Stimulated activated CD8-positive, alpha-beta memory T cell treated with anti-CD3 and anti-CD28 coated beads, Interleukin-2, amount 100 ng/mL, for 1 hour (primary cell): ENCODE measurements at regions not wholly inside any gene's neighbourhood (a gene's known extent, or its start where the extent isn't known, plus 50 kb on each side); places are given as distances from the start of the nearest gene placed in this dataset.

Source experiments
- DNase-seq, 2 donors: peaks; one replicate each; pipeline ENCODE4 v3.0.0-alpha.2; 2020; ENCODE audit warnings: low read depth in 2 of 2

DNA sequence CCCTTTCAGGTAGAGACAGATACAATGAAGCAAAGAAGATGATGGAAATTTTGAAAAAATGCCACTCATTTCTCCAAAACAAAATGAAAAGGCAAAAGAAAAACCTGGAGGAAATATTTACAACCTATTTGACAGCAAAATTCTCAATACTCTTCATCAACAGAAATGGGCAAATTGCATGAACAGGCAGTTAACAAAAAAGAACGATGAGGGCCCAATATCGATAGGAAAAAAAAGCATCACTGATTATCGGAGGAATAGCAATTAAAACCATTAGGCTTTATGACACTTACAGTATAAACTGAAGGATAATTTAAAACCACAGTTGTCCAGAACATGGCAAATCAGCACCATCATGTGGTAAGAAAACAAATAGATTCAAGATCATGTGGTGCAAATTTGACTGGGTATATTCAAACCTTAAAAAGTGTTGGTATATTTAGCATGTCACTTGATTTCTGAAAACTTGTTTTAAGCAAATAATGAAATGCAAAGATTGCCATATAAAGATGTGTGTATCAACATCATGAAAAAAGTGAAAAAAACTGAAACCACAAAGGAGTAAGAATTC, 222.9 kb downstream of the BRD1 start:
- no peak for DNase-seq

DNA sequence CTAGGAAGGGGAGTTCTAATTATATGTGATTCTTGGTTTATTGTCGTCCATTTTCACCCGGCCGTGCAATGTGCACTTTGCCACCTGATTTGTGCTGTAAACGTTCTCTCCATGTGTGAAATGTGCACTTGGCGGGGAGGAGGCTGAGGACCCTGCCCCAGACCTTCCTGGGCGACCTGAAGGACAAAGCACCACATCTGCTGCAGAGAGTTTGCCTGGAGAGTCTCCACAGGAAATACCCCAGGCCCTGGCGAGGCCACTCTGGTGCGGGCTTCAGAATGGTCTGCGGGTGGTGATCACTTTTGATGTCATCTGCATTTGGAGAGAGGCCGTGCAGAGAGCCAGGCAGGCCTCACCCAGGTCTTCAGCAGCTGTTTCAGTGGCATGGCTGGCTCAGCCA, 224.7 kb downstream of the BRD1 start:
- DNase-seq, result no peak

DNA sequence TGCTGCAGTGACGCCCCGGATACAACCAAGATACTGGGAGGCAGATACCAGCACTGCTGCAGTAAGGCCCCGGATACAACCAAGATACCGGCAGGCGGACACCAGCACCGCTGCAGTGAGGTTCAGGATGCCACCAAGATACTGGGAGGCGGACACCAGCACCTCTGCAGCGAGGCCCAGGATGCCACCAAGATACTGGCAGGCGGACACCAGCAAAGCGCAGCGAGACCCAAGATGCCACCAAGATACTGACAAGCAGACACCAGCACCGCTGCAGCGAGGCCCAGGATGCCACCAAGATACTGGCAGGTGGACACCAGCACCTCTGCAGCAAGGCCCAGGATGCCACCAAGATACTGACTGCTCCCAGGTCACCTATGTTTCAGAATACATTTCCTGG, 225.2 kb downstream of the BRD1 start:
- no peak for DNase-seq

- no peak for DNase-seq
Observed at GRCh38 chr22:49601614-49602321, 225.9 kb downstream of the BRD1 start.

DNA sequence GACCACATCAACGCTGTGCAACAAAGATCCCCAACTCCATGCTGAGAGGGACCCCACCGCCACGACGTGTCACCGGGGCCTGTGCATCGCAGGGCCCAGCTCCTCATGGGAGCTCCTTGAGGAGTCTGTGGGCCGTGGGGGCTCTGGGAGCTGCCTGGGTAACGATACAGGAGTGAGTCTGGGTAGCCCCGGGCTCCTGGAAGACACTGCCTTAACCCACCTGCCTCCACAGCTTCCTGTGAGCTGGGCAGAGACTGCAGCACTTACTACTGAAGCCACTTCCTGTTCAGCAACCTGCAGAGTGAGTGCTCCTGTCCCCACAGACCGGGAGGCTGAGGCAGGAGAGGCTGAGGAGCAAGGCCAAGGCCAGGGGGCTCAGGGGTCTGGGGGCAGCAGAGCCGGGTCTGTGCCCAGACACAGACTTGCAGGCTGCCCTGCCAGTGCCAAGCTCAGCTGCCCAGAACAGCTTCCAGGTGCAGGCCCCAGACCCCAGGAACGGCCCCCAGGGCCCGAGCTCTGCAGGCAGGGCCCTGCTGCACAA, 226.7 kb downstream of the BRD1 start:
- DNase-seq, result no peak

DNA sequence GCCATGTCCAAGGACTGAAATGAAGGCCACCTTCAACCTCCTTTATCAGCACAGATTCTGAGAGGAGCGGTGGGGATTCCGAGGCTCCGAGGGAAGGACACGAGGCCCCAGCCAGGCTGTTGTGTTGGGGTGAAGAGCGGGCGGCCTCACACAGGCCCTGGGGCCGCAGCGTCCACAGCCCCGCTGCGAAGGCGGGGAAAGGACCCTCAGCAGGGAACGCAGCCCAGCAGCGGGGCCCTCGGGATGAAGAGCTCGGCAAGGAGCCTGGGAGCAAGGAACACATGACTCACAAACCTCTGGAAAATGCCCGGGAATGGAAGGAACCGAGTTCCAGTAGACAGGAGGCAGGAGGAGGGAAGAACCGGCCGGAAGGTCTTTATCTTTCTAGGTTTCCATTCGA, 227.2 kb downstream of the BRD1 start:
- DNase-seq, result no peak

DNA sequence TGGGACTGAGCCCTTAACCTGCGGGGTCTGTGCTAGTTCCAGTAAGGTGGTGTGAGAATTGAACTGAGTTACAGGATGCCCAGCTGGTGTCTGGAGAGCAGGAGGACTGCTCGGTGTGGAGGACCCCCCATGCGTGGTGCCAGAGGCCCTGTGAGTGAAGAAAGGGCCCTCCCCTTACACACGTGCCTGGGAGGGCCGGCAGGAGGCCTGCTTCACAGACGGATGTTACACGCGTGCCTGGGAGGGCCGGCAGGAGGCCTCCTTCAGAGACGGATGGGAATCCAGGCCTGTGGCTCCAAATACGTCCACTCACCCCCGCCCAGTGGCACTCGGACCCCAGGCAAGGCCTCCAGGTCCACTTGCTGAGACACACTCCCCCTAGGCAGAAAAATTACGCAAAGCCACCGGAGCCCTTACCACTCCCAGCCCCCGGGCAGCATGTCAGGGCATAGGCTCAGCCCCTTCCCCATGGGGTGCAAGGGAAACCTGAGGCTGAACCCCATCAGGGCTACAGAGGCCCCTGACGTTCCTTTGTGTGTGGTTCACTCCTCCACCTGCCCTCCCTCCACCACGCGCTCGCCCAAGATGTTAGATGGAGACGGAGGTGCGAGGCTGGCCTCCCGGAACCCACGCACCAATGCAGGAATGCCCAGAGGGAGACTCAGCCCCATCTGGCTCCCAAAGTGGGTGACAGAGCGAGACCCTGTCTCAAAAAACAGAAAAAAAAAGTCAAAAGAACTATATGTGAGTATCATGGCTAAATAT, 227.8 kb downstream of the BRD1 start:
- DNase-seq, result no peak

DNA sequence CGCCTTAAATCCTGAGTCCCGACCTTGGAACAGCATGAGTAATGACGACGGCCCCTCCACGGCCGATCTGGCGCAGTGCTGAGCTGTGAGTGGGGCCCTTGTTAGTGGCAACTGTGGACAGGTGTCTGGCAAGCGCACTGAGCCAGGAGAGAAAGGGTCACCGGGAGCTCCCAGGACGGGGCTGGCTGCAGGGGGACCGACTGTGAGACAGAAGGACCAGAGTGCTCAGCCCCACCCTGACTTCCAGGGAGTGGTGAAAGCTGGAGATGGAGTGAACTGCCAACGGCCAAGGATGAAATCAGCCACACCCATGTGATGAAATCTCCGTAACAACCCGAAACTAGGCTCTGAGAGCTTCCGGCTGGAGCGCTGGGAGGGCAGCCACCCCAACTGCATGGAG, 228.6 kb downstream of the BRD1 start:
- DNase-seq, result no peak

DNA sequence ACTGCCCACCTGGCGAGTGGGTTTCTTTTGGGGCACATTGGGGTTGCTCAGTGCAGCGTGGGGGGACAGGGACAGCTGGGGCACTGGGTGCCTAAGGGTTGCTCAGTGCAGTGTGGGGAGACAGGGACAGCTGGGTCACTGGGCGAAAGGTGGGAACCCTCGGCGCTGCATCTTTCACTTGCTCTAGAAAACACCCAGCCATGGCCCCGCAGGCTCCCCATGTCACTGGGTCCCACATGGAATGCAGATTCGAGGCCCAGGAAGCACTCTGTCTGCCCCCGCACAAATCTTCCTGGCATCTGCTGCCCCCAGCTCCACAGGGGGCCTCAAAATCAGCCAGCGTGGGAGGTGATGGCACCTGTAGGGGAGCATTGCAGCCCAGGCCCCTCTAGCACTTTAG, 229.3 kb downstream of the BRD1 start:
- no peak for DNase-seq

DNA sequence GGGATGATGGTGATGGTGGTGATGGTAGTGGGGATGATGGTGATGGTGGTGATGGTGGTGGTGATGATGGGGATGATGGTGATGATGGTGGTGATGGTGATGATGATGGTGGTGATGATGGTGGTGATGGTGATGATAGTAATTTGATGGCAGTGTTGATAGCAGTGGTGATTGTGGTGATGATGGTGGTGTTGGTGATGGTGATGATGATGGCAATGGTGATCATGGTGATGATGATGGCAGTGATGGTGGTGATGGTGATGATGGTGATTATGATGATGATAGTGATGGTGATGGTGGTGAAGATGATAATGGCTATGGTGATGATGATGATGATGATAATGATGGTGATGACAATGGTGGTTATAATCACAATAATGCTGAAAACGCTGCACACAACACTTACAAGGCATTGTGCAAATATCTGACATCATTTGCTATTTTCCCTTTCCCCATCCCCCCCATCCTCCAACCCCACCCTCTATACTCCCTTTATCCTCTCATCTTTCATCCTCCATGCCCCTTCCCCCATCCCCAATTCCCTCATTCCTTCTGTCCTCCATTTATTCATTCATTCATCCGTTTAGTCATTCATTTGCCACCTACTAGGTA, 230.1 kb downstream of the BRD1 start:
- no peak for DNase-seq

- DNase-seq, result no peak
Observed at GRCh38 chr22:49595465-49596078, 232.1 kb downstream of the BRD1 start.

GRCh38 chr22:49594078-49594477, 233.6 kb downstream of the BRD1 start:
- no peak for DNase-seq

- no peak for DNase-seq
Observed at GRCh38 chr22:49593509-49593908, 234.2 kb downstream of the BRD1 start.

- no peak for DNase-seq
Observed at GRCh38 chr22:49592780-49593501, 234.7 kb downstream of the BRD1 start.

GRCh38 chr22:49590851-49591445, 236.7 kb downstream of the BRD1 start:
- no peak for DNase-seq

DNA sequence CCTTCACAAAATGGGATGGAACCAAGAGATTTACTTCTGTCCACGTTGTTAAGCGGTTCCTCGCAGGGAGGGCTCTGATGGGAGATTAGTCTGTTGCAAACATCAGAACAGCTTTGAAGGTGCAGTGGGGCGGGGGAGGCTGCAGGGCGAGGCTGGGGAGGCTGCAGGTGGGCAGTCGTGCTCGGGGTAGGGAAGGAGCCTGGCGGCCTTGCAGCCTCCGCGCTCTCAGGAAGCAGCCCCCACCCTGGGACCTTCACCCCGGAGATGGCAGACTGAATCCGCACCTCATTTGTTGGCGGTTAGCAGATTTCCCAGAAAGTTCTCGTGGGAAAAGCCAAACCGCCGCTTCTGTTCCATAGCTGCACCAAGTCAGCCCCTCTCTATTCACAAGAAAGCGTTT, 237.3 kb downstream of the BRD1 start:
- DNase-seq, result no peak

DNA sequence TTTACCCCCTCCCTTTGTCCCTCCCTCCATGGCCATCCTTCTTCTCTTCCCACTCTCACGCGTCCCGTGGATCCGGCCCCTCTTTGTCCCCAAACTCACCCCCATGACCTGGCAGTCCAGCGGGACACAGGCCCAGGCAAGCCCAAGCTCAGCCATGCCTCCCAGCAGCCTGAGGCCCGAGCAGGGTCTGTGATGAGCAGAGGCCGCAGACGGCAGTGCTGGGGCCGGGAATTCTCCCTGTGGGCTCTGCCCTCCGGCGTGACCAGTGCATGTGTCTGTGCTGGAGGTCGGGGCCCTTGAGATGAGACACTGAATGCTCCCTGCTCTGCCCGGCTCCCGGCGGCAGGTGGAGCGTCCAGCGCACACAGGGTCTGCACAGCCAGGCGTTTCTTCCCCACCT, 237.9 kb downstream of the BRD1 start:
- no peak for DNase-seq

GRCh38 chr22:49589301-49589700, 238.4 kb downstream of the BRD1 start:
- no peak for DNase-seq

DNA sequence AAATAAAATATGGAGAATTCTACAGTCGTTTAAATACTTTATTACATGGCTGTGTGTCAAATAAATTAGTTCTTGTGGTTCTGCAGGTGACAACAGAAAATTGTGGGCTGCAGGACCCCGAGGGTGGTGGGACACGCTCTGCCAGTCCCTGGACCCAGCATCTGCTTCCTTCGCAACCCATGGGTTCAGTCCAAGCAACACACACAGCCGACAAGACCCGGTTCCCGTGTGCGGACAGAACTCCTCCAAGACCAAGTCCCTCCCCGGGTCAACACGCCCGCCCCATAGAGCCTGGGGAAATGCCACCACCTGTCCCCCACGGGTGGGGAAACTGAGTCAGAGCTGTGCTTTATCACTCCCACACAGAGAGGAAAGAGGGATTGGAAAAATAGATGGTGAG, 238.9 kb downstream of the BRD1 start:
- no peak for DNase-seq

DNA sequence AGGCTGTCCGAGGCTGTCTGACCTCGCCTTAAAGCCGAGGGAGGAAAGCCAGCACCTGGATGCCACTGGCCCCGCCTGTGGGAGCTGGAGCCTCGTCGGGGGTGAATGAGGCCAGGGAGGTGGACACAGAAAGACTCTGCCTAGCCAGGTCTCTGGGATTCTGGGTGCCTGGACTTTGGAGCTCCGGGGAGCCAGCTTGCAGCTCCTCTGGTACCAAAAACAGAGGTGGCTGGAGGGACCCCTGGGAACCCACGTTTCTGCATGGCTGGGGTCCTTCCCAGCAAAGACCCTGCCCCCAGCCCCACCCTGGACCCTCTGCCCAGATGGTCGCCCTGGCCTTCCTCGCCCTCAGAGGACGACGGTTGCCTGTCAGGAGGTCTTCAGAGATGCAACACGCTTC, 239.7 kb downstream of the BRD1 start:
- DNase-seq, result no peak

GRCh38 chr22:49587421-49587820, 240.3 kb downstream of the BRD1 start:
- DNase-seq, result no peak
